ENCODE measurements at regions not wholly inside any gene's neighbourhood (a gene's known extent, or its start where the extent isn't known, plus 50 kb on each side); places are given as distances from the start of the nearest gene placed in this dataset.

- Histone ChIP-seq H3K79me2 (ENCODE audit: insufficient read depth, low read length) (no peaks in the 10 kb centered on the region), H4K20me1 (ENCODE audit: low read depth, low read length) (no peaks in the 10 kb centered on the region), H3F3A (ENCODE audit: insufficient read depth) (no peaks in the 10 kb centered on the region), H3K27me3 (ENCODE audit: low read length) (no peaks in the 10 kb centered on the region), H3K4me3 (ENCODE audit: insufficient read depth, low read length, poor library complexity, severe bottlenecking) (no peak overlapping the region), H3K27ac (ENCODE audit: low read depth, low read length) (no peak overlapping the region), H3K9me2 (replicated peaks; ENCODE audit: insufficient read depth, low read length) (no peaks in the 10 kb centered on the region), H2AFZ (ENCODE audit: low read depth, low read length, severe bottlenecking) (no peak overlapping the region), H3K9me3 (ENCODE audit: insufficient read depth, low read length) (no peaks in the 10 kb centered on the region), H3K4me2 (ENCODE audit: low read depth, low read length, poor library complexity, severe bottlenecking) (no peak overlapping the region), H3K9ac (ENCODE audit: low read length) (no peak overlapping the region), H3K36me3 (ENCODE audit: low read length) (no peaks in the 10 kb centered on the region)
- TF ChIP-seq, protein P1, sequence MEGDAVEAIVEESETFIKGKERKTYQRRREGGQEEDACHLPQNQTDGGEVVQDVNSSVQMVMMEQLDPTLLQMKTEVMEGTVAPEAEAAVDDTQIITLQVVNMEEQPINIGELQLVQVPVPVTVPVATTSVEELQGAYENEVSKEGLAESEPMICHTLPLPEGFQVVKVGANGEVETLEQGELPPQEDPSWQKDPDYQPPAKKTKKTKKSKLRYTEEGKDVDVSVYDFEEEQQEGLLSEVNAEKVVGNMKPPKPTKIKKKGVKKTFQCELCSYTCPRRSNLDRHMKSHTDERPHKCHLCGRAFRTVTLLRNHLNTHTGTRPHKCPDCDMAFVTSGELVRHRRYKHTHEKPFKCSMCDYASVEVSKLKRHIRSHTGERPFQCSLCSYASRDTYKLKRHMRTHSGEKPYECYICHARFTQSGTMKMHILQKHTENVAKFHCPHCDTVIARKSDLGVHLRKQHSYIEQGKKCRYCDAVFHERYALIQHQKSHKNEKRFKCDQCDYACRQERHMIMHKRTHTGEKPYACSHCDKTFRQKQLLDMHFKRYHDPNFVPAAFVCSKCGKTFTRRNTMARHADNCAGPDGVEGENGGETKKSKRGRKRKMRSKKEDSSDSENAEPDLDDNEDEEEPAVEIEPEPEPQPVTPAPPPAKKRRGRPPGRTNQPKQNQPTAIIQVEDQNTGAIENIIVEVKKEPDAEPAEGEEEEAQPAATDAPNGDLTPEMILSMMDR (IDR thresholded peaks at IDR 0.05; ENCODE audit: insufficient read depth, low read length, poor library complexity, severe bottlenecking), result no peak
- no peak for TF ChIP-seq EZH2phosphoT487 (conservative IDR thresholded peaks at IDR 0.05; ENCODE audit: low read length)
Observed at GRCh38 chr6:163955756-163956155, 541.2 kb downstream of the QKI start.

- no peaks in the 10 kb centered on the region for H3K27me3 ChIP-seq (ENCODE audit: low read length)
- no peaks in the 10 kb centered on the region for H3K9me3 ChIP-seq (ENCODE audit: insufficient read depth, low read length)
Observed at GRCh38 chr6:163955096-163955495, 540.6 kb downstream of the QKI start.

DNA sequence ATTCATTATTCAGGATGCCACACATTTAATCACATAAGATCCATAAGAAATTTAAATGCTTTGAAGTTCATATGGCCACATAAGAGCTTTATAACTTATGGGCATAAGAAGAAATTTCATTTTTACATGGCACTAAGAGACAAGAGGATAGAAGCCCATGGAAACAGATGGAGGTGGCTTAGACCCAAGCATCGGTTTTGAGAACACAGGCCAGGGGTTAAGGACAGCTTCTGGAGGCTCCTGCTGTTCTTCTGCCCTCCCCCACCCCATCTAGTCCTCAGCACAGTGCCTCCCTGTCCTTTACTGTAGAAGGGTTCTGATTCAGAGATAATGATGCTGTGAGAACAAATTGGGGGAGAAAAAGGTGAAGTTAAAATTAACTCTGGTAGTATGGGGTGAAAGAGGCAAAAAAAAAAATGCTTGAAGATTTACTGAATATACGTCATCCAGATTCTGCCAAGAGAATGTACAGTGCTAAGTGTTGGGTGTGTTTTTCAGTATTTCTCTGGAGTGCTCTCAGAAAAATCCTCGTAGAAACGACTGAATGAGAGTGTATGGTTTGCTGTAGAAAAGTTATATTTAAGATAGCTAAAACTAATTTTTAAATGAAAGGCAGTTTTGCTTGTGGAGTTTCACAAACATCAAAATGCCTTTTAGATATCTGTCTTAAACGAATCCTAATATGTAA lies 539.7 kb downstream of the QKI start:
- no peaks in the 10 kb centered on the region for H3F3A ChIP-seq (ENCODE audit: insufficient read depth)
- no peak overlapping the region for H3K9ac ChIP-seq (ENCODE audit: low read length)
- H3K79me2 ChIP-seq (ENCODE audit: insufficient read depth, low read length), result no peaks in the 10 kb centered on the region
- TF ChIP-seq, protein P1 (IDR thresholded peaks at IDR 0.05; ENCODE audit: insufficient read depth, low read length, poor library complexity, severe bottlenecking), result no peak
- no peak for TF ChIP-seq EZH2phosphoT487 (conservative IDR thresholded peaks at IDR 0.05; ENCODE audit: low read length)
- H4K20me1 ChIP-seq (ENCODE audit: low read depth, low read length), result no peaks in the 10 kb centered on the region
- H3K4me2 ChIP-seq (ENCODE audit: low read depth, low read length, poor library complexity, severe bottlenecking), result no peak overlapping the region
- no peaks in the 10 kb centered on the region for H3K27me3 ChIP-seq (ENCODE audit: low read length)
- H3K4me3 ChIP-seq (ENCODE audit: insufficient read depth, low read length, poor library complexity, severe bottlenecking), result no peak overlapping the region
- H3K36me3 ChIP-seq (ENCODE audit: low read length), result no peaks in the 10 kb centered on the region
- H3K27ac ChIP-seq (ENCODE audit: low read depth, low read length), result no peak overlapping the region
- no peaks in the 10 kb centered on the region for H3K9me2 ChIP-seq (replicated peaks; ENCODE audit: insufficient read depth, low read length)
- no peaks in the 10 kb centered on the region for H3K9me3 ChIP-seq (ENCODE audit: insufficient read depth, low read length)
- no peak overlapping the region for H2AFZ ChIP-seq (ENCODE audit: low read depth, low read length, severe bottlenecking)

More at GRCh38 chr6:163955096-163955495, 540.6 kb downstream of the QKI start:
- TF ChIP-seq, protein P1 (IDR thresholded peaks at IDR 0.05; ENCODE audit: insufficient read depth, low read length, poor library complexity, severe bottlenecking), result no peak
- no peak for TF ChIP-seq EZH2phosphoT487 (conservative IDR thresholded peaks at IDR 0.05; ENCODE audit: low read length)
- Histone ChIP-seq H4K20me1 (ENCODE audit: low read depth, low read length) (no peaks in the 10 kb centered on the region), H2AFZ (ENCODE audit: low read depth, low read length, severe bottlenecking) (no peak overlapping the region), H3F3A (ENCODE audit: insufficient read depth) (no peaks in the 10 kb centered on the region), H3K4me2 (ENCODE audit: low read depth, low read length, poor library complexity, severe bottlenecking) (no peak overlapping the region), H3K9ac (ENCODE audit: low read length) (no peak overlapping the region), H3K27ac (ENCODE audit: low read depth, low read length) (no peak overlapping the region), H3K9me2 (replicated peaks; ENCODE audit: insufficient read depth, low read length) (no peaks in the 10 kb centered on the region), H3K79me2 (ENCODE audit: insufficient read depth, low read length) (no peaks in the 10 kb centered on the region), H3K36me3 (ENCODE audit: low read length) (no peaks in the 10 kb centered on the region), H3K4me3 (ENCODE audit: insufficient read depth, low read length, poor library complexity, severe bottlenecking) (no peak overlapping the region)
